HepG2 (cell line): ENCODE measurements at regions not wholly inside any gene's neighbourhood (a gene's known extent, or its start where the extent isn't known, plus 50 kb on each side); places are given as distances from the start of the nearest gene placed in this dataset.

Experiments used
- ATAC-seq: fragments of 200-7000 bp; cut with Tn5 transposase; 3 replicates; pipeline ENCODE4 v1.9.1; 2020; ENCODE audit warnings: mild to moderate bottlenecking, moderate library complexity
- BruUV-seq: library from RNA; stranded (reverse); fragments of 400-500 nt; replicated peaks from 2 replicates; lab custom pipeline; 2021; lab: Mats Ljungman, UMichigan
- CTCF ChIA-PET: fragments of 300-600 bp; formaldehyde crosslinking; extraction: SDS; loops from one replicate; lab custom pipeline; 2021; ENCODE audit warnings: low total read pairs, inconsistent platforms, low intra/inter-chr PET ratio; lab: Yijun Ruan, JAX
- POLR2A ChIA-PET: fragments of 350-600 bp; sonication (Branson Sonifier 250); formaldehyde crosslinking; loops from one replicate; lab custom pipeline; 2020; ENCODE audit warnings: antibody characterized with exemption, inconsistent platforms; lab: Yijun Ruan, JAX
- DNase-seq: peaks from one replicate; pipeline ENCODE4 v3.0.0-alpha.2; 2015; ENCODE audit warnings: low spot score
- FAIRE-seq: peaks from 3 replicates; lab custom pipeline; 2011; peaks lifted over from hg19 to GRCh38; lab: Jason Lieb, UNC
- H2AFZ ChIP-seq: one replicate; pipeline ENCODE4 v1.6.1; 2011; ENCODE audit warnings: low read length, inconsistent platforms
- H3K27ac ChIP-seq: fragments of 300-600 bp; 3 replicates; pipeline ENCODE4 v1.8.0; 2011; ENCODE audit warnings: mixed run types, mild to moderate bottlenecking, mixed read lengths, low read length, inconsistent platforms; ENCODE audit not compliant: insufficient read depth; ENCODE audit errors: extremely low read length
- H3K27me3 ChIP-seq, 2 experiments: fragments of 200-600 bp in 1 of 2; 2 replicates in 1 of 2; 3 replicates in 1 of 2; pipeline versions ENCODE4 v1.6.0 to v1.8.0; 2011; ENCODE audit warnings: low read length in 2 of 2, mild to moderate bottlenecking in 2 of 2, moderate library complexity in 2 of 2, inconsistent platforms in 1 of 2; ENCODE audit not compliant: insufficient read depth in 2 of 2, control insufficient read depth in 1 of 2
- H3K36me3 ChIP-seq, 2 experiments: fragments of 200-600 bp in 1 of 2; replicated peaks in 1 of 2; 2 replicates in 1 of 2; 3 replicates in 1 of 2; pipeline versions ENCODE4 v1.5.1 to v1.8.0; 2011; ENCODE audit warnings: low read length in 2 of 2, inconsistent platforms in 1 of 2; ENCODE audit not compliant: insufficient read depth in 2 of 2, control insufficient read depth in 1 of 2
- H3K4me1 ChIP-seq: 2 replicates; pipeline ENCODE4 v1.5.1; 2012; ENCODE audit warnings: low read length, inconsistent platforms; ENCODE audit not compliant: insufficient read depth
- H3K4me2 ChIP-seq: 2 replicates; pipeline ENCODE4 v1.6.0; 2011; ENCODE audit warnings: low read depth, low read length, inconsistent platforms
- H3K4me3 ChIP-seq, 3 experiments: fragments of 200-600 bp in 1 of 3; sonication (generic), shearing (Covaris generic) in 1 of 3; replicated peaks in 1 of 3; 2 replicates each; pipeline ENCODE4 v1.5.1; 2011 to 2016; ENCODE audit warnings: low read length in 3 of 3, inconsistent platforms in 2 of 3, low read depth in 2 of 3, mild to moderate bottlenecking in 2 of 3, control low read depth in 1 of 3, mixed read lengths in 1 of 3; ENCODE audit not compliant: insufficient read depth in 1 of 3
- H3K79me2 ChIP-seq: one replicate; pipeline ENCODE4 v1.6.1; 2011; ENCODE audit warnings: low read length, inconsistent platforms; ENCODE audit not compliant: insufficient read depth
- H3K9ac ChIP-seq: 2 replicates; pipeline ENCODE4 v1.6.0; 2011; ENCODE audit warnings: mild to moderate bottlenecking, low read depth, low read length, inconsistent platforms; ENCODE audit not compliant: insufficient read depth
- H3K9me3 ChIP-seq: 2 replicates; pipeline ENCODE4 v1.5.1; 2012; ENCODE audit warnings: mild to moderate bottlenecking, low read length
- H4K20me1 ChIP-seq: 2 replicates; pipeline ENCODE4 v1.6.0; 2011; ENCODE audit warnings: inconsistent platforms, mild to moderate bottlenecking, low read length, moderate library complexity; ENCODE audit not compliant: insufficient read depth
- ARNT ChIP-seq: fragments of 450-650 bp; IDR thresholded peaks from 2 replicates; pipeline ENCODE4 v1.6.1; 2017
- CAMTA2 ChIP-seq: sonication (generic); formaldehyde crosslinking; IDR thresholded peaks from 2 replicates; pipeline ENCODE4 v1.4.0; 2020; ENCODE audit warnings: mild to moderate bottlenecking, missing genetic modification reagents, borderline replicate concordance
- CEBPB ChIP-seq: IDR thresholded peaks from 2 replicates; pipeline ENCODE4 v1.6.1; 2011; ENCODE audit warnings: low read depth, low read length, improper control_type of control experiment, borderline replicate concordance
- MNT ChIP-seq: fragments of 450-650 bp; IDR thresholded peaks from 2 replicates; pipeline ENCODE4 v1.6.1; 2016
- RAD51 ChIP-seq: fragments of 450-650 bp; IDR thresholded peaks from 2 replicates; pipeline ENCODE4 v1.6.1; 2016; ENCODE audit warnings: borderline replicate concordance
- RBM22 ChIP-seq: fragments of 200-400 bp; formaldehyde crosslinking; optimal IDR thresholded peaks from 2 replicates; pipeline ENCODE3; 2017; ENCODE audit warnings: mild to moderate bottlenecking, low read length, moderate library complexity
- ZBTB4 ChIP-seq: sonication (generic); formaldehyde crosslinking; IDR thresholded peaks from 2 replicates; pipeline ENCODE4 v1.4.0; 2020; ENCODE audit warnings: missing genetic modification reagents, mild to moderate bottlenecking, borderline replicate concordance
- ZNF564 ChIP-seq: sonication (generic); formaldehyde crosslinking; IDR thresholded peaks from 2 replicates; pipeline ENCODE4 v1.8.1; 2023; ENCODE audit warnings: mild to moderate bottlenecking, missing genetic modification reagents
- ZNF577 ChIP-seq: sonication (generic); formaldehyde crosslinking; IDR thresholded peaks from 2 replicates; pipeline ENCODE4 v1.4.0; 2020; ENCODE audit warnings: mild to moderate bottlenecking, low read depth, missing genetic modification reagents, borderline replicate concordance
- ZNF720 ChIP-seq: sonication (generic); formaldehyde crosslinking; IDR thresholded peaks from 2 replicates; pipeline ENCODE4 v1.4.0; 2020; ENCODE audit warnings: missing genetic modification reagents
- WGBS: methylation state at CpG from one replicate; pipeline ENCODE4 v1.1.6; 2017; ENCODE audit warnings: low lambda C conversion rate; 5-methylcytosine and 5-hydroxymethylcytosine counted together
- in situ Hi-C: cut with HindIII; loops from 2 replicates; pipeline ENCODE4 v1.10.0; 2017; ENCODE audit warnings: low pct_unique_long_range_greater_than_20kb; ENCODE audit not compliant: extremely low pct_ligation_motif_present
- intact Hi-C: fragments of 100-400 bp; cut with micrococcal nuclease; formaldehyde crosslinking; loops from one replicate; pipeline ENCODE4 v1.10.0; 2022; ENCODE audit not compliant: unreplicated experiment

DNA sequence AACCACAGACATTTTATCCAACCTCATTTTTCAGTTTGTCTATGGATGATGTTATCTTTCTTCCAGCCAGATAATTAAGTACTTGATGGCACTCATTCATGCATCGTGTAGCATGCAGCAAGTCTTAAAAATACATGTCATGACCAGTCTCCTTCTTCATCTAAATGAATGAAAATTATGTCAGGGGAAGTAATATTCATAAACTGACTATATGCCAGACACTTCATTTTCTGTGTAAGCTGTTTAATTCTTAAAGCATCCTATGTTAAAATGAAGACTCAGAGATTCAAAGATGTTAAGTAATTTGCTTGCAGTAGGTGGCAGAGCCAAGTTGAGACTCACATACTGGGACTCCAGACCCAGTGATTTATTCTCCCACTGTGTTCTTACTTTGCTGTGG, 181.7 kb upstream of the CD180 start:
- no peak for FAIRE-seq
- H3K36me3 ChIP-seq = no peaks in the 10 kb centered on the region
- no TSS peak for BruUV-seq
- no peak for TF ChIP-seq ZNF564 (CRISPR knock-in tag)
- no peak for TF ChIP-seq CEBPB
- no peak for TF ChIP-seq CAMTA2 (CRISPR knock-in tag)
- TF ChIP-seq ZBTB4 (CRISPR knock-in tag) = no peak
- no peak for TF ChIP-seq ARNT
- no peak for TF ChIP-seq ZNF577 (CRISPR knock-in tag)
- no peak for TF ChIP-seq MNT
- TF ChIP-seq RAD51 = no peak
- no peak for TF ChIP-seq ZNF720 (CRISPR knock-in tag)
- TF ChIP-seq RBM22 = no peak
- H3K4me1 ChIP-seq = no peaks in the 10 kb centered on the region
- DNase-seq = no peak
- H3K9me3 ChIP-seq = no peaks in the 10 kb centered on the region
- ChIA-PET POLR2A (no interaction called here), CTCF (no interaction called here)
- in situ Hi-C loops (no loop called here), intact Hi-C loops (no loop called here)
- no peak overlapping the region for H3K9ac ChIP-seq
- no peak overlapping the region for H2AFZ ChIP-seq
- H3K4me2 ChIP-seq = no peak overlapping the region
- no peaks in the 10 kb centered on the region for H3K79me2 ChIP-seq
- no peak overlapping the region for H3K27ac ChIP-seq
- ATAC-seq = no peak
- no peaks in the 10 kb centered on the region; a peak in 1 of 5 replicates for H3K27me3 ChIP-seq
- 36% methylated on average over 1 of the region's 1 CpG for WGBS
- H3K4me3 ChIP-seq = no peak overlapping the region
- H4K20me1 ChIP-seq = no peaks in the 10 kb centered on the region
